Activated B cell treated with CpG ODN at 0.5 μM for 24 hours (primary cell): ENCODE measurements at regions not wholly inside any gene's neighbourhood (a gene's known extent, or its start where the extent isn't known, plus 50 kb on each side); places are given as distances from the start of the nearest gene placed in this dataset.
"Not testable (repeated sequence)": the region's sequence is repeated elsewhere in the genome, so short reads cannot be mapped to it uniquely, and the experiment has no call there.

Source experiments
- ATAC-seq: fragments of 200-7000 bp; cut with Tn5 transposase; one replicate; pipeline ENCODE4 v1.10.0; 2021; ENCODE audit warnings: low read depth, mild to moderate bottlenecking, moderate library complexity
- CTCF ChIA-PET: fragments of 350-600 bp; sonication (Branson Sonifier 250); formaldehyde crosslinking; loops from one replicate; lab custom pipeline; 2021; ENCODE audit warnings: antibody characterized with exemption; lab: Charles Lee
- POLR2A ChIA-PET: fragments of 350-600 bp; sonication (Branson Sonifier 250); formaldehyde crosslinking; loops from one replicate; lab custom pipeline; 2021; ENCODE audit warnings: antibody characterized with exemption; lab: Charles Lee
- DNase-seq: peaks from one replicate; pipeline ENCODE4 v3.0.0; 2022
- H3K27ac Mint-ChIP-seq: one replicate; pipeline ENCODE4 v1.8.0; 2020; ENCODE audit warnings: mixed read lengths
- H3K27me3 Mint-ChIP-seq: one replicate; pipeline ENCODE4 v1.8.0; 2021; ENCODE audit warnings: mixed read lengths
- H3K36me3 Mint-ChIP-seq: one replicate; pipeline ENCODE4 v1.8.0; 2021; ENCODE audit warnings: low read depth, mixed read lengths
- H3K4me1 Mint-ChIP-seq: one replicate; pipeline ENCODE4 v1.8.0; 2021; ENCODE audit warnings: mixed read lengths
- H3K4me3 Mint-ChIP-seq: one replicate; pipeline ENCODE4 v1.8.0; 2020; ENCODE audit warnings: mild to moderate bottlenecking, mixed read lengths
- H3K9me3 Mint-ChIP-seq: one replicate; pipeline ENCODE4 v1.8.0; 2020; ENCODE audit warnings: mixed read lengths
- intact Hi-C: fragments of 100-400 bp; cut with micrococcal nuclease; formaldehyde crosslinking; loops from one replicate; pipeline ENCODE4 v1.15.1; 2024
- TF ChIP-seq, protein P1 (sequence below): fragments of 200-600 bp; IDR thresholded peaks from one replicate; pipeline ENCODE4 v1.8.0; 2022; ENCODE audit warnings: antibody characterized with exemption, mild to moderate bottlenecking

DNA sequence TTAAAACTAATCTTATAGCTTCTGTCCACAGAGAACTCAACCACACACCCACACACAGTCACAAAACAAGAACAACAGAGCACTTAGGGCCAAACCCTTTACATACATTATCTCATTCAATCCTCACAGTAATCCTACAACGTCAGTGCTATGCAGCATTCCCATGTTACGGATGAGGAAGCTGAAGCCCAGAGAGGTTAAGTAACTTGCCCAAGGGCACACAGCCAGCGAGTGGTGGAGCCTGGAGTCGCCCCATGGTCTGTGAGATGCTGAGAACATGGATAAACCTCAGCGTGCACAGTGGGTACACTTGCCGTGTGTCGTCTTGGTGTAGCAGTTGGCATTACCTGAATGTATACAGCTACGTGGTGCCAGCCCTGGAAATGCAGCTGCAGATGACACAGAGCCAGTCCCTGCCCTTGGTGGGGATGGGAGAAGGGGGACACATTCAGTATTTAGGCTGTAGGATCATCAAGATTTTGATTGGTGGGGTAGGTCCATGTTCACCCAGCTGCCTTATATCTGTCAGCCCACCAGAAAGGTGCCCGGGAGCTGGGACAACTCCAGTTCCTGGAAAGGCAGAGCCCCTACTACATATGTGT is 177.0 kb downstream of the IRF8 start:
- H3K27ac Mint-ChIP-seq: no peak overlapping the region
- CTCF ChIA-PET: no interaction called here
- H3K4me3 Mint-ChIP-seq: no peak overlapping the region

GRCh38 chr16:86076606-86077005 is 177.6 kb downstream of the IRF8 start:
- H3K4me3 Mint-ChIP-seq: no peak overlapping the region
- ChIA-PET CTCF (no interaction called here), POLR2A (no interaction called here)
- no peaks in the 10 kb centered on the region for H3K4me1 Mint-ChIP-seq
- no peak for DNase-seq
- intact Hi-C loops: no loop called here
- TF ChIP-seq, protein P1, sequence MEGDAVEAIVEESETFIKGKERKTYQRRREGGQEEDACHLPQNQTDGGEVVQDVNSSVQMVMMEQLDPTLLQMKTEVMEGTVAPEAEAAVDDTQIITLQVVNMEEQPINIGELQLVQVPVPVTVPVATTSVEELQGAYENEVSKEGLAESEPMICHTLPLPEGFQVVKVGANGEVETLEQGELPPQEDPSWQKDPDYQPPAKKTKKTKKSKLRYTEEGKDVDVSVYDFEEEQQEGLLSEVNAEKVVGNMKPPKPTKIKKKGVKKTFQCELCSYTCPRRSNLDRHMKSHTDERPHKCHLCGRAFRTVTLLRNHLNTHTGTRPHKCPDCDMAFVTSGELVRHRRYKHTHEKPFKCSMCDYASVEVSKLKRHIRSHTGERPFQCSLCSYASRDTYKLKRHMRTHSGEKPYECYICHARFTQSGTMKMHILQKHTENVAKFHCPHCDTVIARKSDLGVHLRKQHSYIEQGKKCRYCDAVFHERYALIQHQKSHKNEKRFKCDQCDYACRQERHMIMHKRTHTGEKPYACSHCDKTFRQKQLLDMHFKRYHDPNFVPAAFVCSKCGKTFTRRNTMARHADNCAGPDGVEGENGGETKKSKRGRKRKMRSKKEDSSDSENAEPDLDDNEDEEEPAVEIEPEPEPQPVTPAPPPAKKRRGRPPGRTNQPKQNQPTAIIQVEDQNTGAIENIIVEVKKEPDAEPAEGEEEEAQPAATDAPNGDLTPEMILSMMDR: no peak
- H3K27me3 Mint-ChIP-seq: peaks cover 18% of the 10 kb centered on the region
- no peaks in the 10 kb centered on the region for H3K36me3 Mint-ChIP-seq
- H3K9me3 Mint-ChIP-seq: no peaks in the 10 kb centered on the region
- H3K27ac Mint-ChIP-seq: no peak overlapping the region
- no peak for ATAC-seq

More for the DNA sequence above, 177.0 kb downstream of the IRF8 start:
- DNase-seq: no peak
- Mint-ChIP-seq H3K9me3 (no peaks in the 10 kb centered on the region), H3K4me1 (no peaks in the 10 kb centered on the region), H3K36me3 (no peaks in the 10 kb centered on the region), H3K27me3 (peaks cover 18% of the 10 kb centered on the region)
- POLR2A ChIA-PET: no interaction called here
- TF ChIP-seq, protein P1: no peak
- ATAC-seq: no peak
- intact Hi-C loops: no loop called here

GRCh38 chr16:86077243-86077940 is 178.4 kb downstream of the IRF8 start:
- CTCF ChIA-PET: no interaction called here
- TF ChIP-seq, protein P1: no peak
- no peak for DNase-seq
- ATAC-seq: no peak
- intact Hi-C loops: no loop called here
- H3K27me3 Mint-ChIP-seq: peaks cover 21% of the 10 kb centered on the region
- POLR2A ChIA-PET: no interaction called here
- H3K9me3 Mint-ChIP-seq: no peaks in the 10 kb centered on the region
- H3K36me3 Mint-ChIP-seq: no peaks in the 10 kb centered on the region
- H3K4me3 Mint-ChIP-seq: no peak overlapping the region
- H3K27ac Mint-ChIP-seq: no peak overlapping the region
- no peaks in the 10 kb centered on the region for H3K4me1 Mint-ChIP-seq

- DNase-seq (no peak), ATAC-seq (no peak)
- H3K4me3 Mint-ChIP-seq: no peak overlapping the region
- no peaks in the 10 kb centered on the region for H3K9me3 Mint-ChIP-seq
- POLR2A ChIA-PET: no interaction called here
- TF ChIP-seq, protein P1: no peak
- H3K36me3 Mint-ChIP-seq: no peaks in the 10 kb centered on the region
- no peaks in the 10 kb centered on the region for H3K4me1 Mint-ChIP-seq
- intact Hi-C loops: no loop called here
- no peak overlapping the region for H3K27ac Mint-ChIP-seq
- H3K27me3 Mint-ChIP-seq: peaks cover 21% of the 10 kb centered on the region
- CTCF ChIA-PET: no interaction called here
Measured at GRCh38 chr16:86078121-86078600, 179.2 kb downstream of the IRF8 start.

DNA sequence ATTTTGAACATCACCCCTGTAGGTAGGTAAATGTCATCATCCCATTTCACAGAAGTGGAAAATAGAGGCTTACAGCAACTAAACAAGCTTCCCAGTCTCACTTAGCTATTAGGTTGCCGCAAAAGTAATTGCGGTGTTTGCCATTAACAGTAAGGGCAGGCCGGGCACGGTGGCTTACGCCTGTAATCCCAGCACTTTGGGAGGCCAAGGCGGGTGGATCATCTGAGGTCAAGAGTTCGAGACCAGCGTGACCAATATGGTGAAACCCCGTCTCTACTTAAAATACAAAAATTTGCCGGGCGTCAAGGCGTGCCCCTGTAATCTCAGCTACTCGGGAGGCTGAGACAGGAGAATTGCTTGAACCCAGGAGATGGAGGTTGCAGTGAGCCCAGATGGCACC is 179.7 kb downstream of the IRF8 start:
- POLR2A ChIA-PET, H3K9me3 Mint-ChIP-seq, ATAC-seq, H3K36me3 Mint-ChIP-seq, CTCF ChIA-PET, intact Hi-C loops, DNase-seq, H3K4me1 Mint-ChIP-seq, H3K27ac Mint-ChIP-seq, H3K4me3 Mint-ChIP-seq: not testable (repeated sequence)
- H3K27me3 Mint-ChIP-seq: peaks cover 24% of the 10 kb centered on the region
